Bone marrow (tissue), 2 donors: ENCODE measurements at regions not wholly inside any gene's neighbourhood (a gene's known extent, or its start where the extent isn't known, plus 50 kb on each side); places are given as distances from the start of the nearest gene placed in this dataset.
A peak's percentile ranks its signal among the peaks of the same experiment; 100 is the strongest.

Experiments used
- DNase-seq, 2 donors: peaks; one replicate each; lab custom pipeline; 2025; lab: John Stamatoyannopoulos, UW

GRCh38 chr12:31867292-31867691, 91.9 kb upstream of the RESF1 start:
- DNase-seq: no peak

GRCh38 chr12:31866523-31866922, 92.7 kb upstream of the RESF1 start:
- DNase-seq: no peak

- no peak for DNase-seq
Measured at GRCh38 chr12:31865023-31865422, 94.2 kb upstream of the RESF1 start.

GRCh38 chr12:31861360-31861759, 97.9 kb upstream of the RESF1 start:
- no peak for DNase-seq

- DNase-seq: no peak
Measured at GRCh38 chr12:31860401-31860800, 98.8 kb upstream of the RESF1 start.

DNA sequence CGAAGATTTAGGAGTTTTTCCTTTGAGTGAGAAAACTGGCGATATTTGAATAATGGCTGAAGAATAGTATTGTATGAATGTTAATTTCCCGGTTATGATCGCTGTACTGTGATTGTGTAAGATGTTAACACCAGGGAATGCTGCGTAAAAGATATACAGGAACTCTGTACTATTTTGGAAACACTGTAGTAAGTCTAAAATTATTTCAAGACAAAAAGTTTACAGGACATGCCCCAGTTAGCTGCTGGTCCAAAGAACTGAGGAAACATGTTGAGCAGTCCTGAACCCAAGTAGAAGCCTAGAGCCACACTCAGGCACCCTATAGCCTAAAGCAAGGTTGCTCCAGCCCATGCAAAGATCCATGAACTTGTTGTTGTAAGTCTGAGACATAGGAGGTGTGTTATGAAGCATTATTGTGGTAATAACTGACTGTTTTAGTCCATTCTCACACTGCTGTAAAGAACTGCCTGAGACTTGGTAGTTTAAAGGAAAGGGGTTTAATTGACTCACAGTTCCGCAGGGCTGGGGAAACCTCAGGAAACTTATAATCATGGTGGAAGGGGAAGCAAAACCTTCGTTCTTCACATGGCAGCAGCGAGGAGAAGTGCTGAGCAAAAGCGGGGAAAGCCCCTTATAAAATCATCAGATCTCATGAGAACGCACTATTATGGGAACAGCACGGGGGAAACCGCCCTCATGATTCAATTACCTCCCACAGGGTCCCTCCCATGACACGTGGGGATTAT, 99.8 kb upstream of the RESF1 start:
- DNase-seq: no peak

DNA sequence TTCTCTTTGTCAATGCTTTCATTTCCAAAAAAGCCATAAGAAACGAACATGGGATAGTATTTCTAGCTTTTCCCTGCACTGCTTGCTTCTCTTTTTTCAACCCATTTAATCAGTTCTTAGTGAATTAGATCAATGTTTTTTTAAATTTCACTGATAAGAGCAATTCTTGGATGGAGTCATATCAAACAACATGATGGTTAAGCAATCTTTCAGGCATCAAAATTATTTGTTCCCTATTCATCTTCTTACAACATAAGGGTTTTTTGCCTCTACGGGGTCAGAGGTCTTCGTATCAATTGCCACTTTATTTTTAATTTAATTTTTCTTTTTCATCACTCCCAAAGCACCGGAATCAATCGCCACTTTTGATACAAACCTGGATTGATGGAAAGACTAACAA, 103.8 kb upstream of the RESF1 start:
- no peak for DNase-seq

DNA sequence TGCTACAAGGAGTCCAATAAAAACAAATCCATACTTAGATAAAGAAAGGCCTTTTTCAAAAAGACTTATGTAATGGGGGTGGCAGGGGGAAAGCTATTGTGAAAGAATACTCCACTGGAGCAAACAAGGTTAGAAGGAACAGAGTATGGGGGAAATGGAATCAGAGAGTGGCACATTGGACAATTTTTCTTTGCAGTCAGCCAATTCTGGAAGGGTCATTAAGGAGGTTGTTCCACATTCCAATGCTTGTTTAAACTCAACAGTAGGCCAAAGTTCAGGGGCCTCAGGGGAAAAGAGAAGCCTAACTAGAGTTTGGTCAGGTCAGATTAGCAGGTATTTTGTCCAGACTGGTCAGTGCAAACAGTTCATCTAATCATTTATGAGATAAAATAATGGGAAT, 105.2 kb upstream of the RESF1 start:
- no peak for DNase-seq

DNA sequence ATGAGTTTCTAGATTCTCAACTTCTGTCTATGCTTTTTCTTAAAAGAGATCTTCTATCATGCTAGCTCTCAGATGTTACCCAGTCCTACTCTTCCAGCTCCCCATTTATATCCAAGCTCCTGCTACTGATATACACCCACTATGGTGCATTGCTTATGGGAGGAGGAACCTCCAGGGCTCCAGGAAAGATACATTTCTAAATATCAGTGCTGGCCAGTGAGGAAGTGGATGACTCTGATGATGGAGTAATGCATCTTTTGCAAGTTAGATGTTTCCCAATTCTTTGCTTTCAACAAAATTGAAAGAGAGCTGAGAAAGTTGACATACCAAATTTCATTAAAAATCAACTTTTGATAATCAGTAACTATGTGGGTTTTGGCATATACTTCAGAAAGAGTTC, 105.7 kb upstream of the RESF1 start:
- no peak for DNase-seq

DNA sequence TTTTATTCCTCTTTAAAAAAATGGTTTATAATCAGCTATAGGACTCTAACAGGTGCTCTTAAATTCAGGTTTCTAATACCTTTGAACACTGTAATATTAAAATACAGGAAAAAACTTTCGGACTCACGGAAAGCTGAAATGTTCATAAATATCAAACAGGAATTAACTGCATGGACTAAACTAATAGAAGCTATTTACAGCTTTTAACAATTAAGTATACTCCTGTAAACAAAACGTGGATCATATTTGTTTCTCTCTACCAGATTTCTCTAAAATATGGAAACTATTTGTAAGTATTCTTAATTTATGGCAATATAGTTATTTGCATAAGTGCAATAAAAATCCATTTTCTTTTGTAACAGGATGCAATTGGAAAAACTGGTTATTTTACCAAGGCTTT, 108.9 kb upstream of the RESF1 start:
- DNase-seq: no peak

DNA sequence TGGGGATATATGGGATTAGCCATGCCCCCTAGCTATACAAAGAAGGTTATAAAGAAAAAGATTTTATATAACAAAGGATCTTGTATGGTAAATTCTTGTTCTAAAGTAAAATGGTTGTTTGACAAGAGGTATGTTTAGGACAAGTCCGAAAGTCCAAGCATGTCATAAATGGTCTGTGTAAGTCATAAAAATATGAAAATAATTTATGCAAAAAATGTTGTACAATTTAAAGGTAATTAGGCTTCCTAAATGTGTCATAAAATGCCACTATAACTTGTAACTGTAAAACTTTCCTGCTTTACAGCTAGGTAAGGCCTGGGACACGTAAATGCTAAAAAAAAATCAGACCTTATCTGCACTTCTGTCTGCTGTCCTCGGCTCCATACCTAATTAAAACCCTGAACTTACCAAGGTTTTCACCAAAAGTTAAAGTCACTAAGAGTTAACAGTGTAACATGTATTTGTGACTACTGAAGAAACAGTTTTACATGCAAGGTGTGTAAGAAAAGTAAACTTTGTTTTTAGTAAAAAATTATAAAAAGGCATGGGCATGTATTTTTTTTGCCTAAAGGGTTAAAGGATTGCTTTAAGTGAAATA, 110.0 kb upstream of the RESF1 start:
- DNase-seq: no peak

- DNase-seq: no peak
Measured at GRCh38 chr12:31846405-31846804, 112.8 kb upstream of the RESF1 start.

DNA sequence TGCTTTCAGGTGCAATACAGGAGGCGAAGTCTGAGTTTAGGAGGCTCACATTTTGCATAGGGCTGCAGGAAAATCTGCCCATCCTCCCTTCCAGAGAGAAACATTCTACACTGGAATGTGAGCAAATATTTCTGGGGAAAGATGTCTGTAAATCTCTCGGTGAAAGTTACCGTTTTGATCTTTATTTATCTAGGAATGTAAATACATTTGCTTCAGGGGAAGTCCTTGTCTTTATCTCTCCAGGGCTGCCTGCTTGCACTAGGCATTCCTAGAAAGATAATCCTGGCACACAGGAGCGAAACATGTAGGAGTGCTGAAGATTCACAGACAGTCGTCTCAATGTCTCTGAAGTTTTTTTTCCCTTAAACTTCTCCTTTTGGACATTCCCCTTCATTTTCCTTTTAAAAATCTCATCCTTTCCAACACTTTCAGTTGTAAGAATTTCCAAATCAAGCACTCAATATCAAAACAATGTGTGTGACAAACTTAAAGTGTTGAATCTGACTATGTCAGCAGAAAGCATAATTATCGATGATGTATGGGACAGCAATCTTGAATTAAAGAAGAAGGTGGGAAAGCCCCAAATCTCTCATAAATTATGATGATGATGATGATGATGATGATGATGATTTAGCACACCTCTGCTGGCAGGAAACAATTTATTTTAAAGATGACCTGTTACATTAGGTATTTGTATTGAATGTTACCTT, 113.4 kb upstream of the RESF1 start:
- no peak for DNase-seq

GRCh38 chr12:31843398-31844095, 114.7 kb upstream of the AMN1 start:
- no peak for DNase-seq

- DNase-seq: no peak
Measured at GRCh38 chr12:31837913-31838312, 109.1 kb upstream of the AMN1 start.

GRCh38 chr12:31835276-31835882, 106.6 kb upstream of the AMN1 start:
- DNase-seq: no peak

DNA sequence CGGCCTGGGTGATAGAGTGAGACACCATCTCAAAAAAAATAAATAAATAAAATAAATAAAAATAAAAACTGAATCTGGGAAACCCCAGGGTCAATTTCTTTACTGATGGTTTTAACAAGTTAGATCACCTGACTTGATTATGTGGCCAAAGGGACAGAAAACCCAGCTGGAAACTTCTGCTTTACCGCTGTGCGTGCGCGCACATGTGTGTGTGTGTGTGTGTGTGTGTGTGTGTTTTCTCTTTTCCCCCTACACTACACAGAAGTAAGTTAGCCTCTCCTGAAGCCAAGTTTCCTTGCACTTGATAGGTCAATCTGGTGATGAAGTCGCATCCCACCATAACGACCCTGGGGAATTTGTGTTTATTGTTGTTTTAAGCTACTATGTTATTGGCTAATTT, 105.3 kb upstream of the AMN1 start:
- no peak for DNase-seq

GRCh38 chr12:31832740-31833729, 104.2 kb upstream of the AMN1 start:
- peak; percentile 51 to 92 for DNase-seq

DNA sequence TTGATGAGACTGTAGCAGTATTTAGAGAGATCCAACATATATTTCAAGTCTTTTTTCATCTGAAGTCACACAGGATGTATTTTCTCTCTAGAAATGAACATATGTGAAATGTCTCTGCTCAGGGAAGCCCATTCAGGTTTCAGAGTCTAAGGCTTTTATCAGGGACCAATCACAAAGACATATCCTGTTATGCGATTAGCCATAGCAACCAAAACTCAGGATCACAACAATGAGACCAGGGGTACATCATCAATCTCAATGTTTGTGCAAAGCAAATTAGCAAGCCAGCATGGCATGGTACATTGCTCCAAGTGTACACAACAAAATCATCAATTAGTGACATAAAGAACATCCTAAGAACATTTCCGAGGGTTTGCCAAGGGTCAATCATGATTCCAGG, 99.2 kb upstream of the AMN1 start:
- no peak for DNase-seq

DNA sequence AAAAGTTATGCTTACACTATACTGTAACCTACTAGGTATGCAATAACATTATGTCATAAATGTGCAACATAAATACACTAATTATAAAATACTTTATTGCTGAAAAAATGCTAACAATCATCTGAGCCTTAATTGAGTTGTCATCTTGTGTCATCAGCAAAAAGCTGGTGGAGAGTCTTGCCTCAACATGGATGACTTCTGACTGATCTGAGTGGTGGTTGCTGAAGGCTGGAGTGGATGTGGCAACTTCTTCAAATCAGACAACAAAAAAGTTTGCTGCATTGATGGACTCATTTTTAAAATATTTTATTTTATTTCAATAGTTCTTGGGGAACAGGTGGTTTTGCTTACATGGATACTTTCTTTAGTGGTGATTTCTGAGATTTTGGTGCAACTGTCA, 93.9 kb upstream of the AMN1 start:
- DNase-seq: no peak

DNA sequence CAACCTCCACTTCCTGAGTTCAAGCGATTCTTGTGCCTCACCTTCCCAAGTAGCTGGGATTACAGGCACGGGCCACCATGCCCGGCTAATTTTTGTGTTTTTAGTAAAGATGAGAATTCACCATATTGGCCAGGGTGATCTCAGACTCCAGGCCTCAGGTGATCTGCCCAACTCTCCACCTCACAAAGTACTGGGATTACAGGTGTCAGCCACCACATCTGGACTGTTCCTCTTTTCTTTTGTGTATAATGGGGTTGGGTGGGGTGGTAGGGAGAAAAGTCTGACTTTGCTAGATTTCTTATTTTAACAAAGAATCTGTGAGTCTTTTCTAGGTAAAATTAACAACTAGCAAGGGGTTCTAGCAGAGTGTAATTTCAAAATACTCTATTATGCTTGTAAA, 92.7 kb upstream of the AMN1 start:
- DNase-seq: no peak
